Parathyroid adenoma (tissue), 2 donors: ENCODE measurements at regions not wholly inside any gene's neighbourhood (a gene's known extent, or its start where the extent isn't known, plus 50 kb on each side); places are given as distances from the start of the nearest gene placed in this dataset.

Source experiments
- H2AFZ ChIP-seq: fragments of 300-600 bp; sonication (generic); one replicate; pipeline ENCODE4 v1.7.0; 2017; ENCODE audit warnings: antibody characterized with exemption, mild to moderate bottlenecking
- H3K27ac ChIP-seq: fragments of 300-600 bp; sonication (generic); one replicate; pipeline ENCODE4 v1.7.0; 2017
- H3K27me3 ChIP-seq: fragments of 300-600 bp; sonication (generic); one replicate; pipeline ENCODE4 v1.7.0; 2017; ENCODE audit warnings: low read length; ENCODE audit not compliant: control insufficient read depth, insufficient read depth
- H3K36me3 ChIP-seq: fragments of 300-600 bp; sonication (generic); one replicate; pipeline ENCODE4 v1.7.0; 2017; ENCODE audit warnings: low read length; ENCODE audit not compliant: control insufficient read depth, insufficient read depth
- H3K4me1 ChIP-seq: fragments of 300-600 bp; sonication (generic); one replicate; pipeline ENCODE4 v1.7.0; 2017; ENCODE audit warnings: control low read depth
- H3K4me2 ChIP-seq: fragments of 300-600 bp; sonication (generic); one replicate; pipeline ENCODE4 v1.7.0; 2017; ENCODE audit warnings: low read length
- H3K4me3 ChIP-seq: fragments of 300-600 bp; sonication (generic); one replicate; pipeline ENCODE4 v1.7.0; 2017; ENCODE audit warnings: low read depth, low read length
- H3K79me2 ChIP-seq: fragments of 300-600 bp; sonication (generic); one replicate; pipeline ENCODE4 v1.7.0; 2017; ENCODE audit warnings: control low read depth
- H3K9ac ChIP-seq: fragments of 300-600 bp; sonication (generic); one replicate; pipeline ENCODE4 v1.7.0; 2017; ENCODE audit warnings: mild to moderate bottlenecking
- H3K9me3 ChIP-seq: fragments of 300-600 bp; sonication (generic); one replicate; pipeline ENCODE4 v1.7.0; 2017; ENCODE audit warnings: low read length; ENCODE audit not compliant: control insufficient read depth
- TF ChIP-seq, protein P1 (sequence below): fragments of 300-600 bp; sonication (generic); IDR thresholded peaks from one replicate; pipeline ENCODE4 v1.7.0; 2017; ENCODE audit warnings: antibody characterized with exemption, mild to moderate bottlenecking
- donor health status: primary hyperparathyroidism.

DNA sequence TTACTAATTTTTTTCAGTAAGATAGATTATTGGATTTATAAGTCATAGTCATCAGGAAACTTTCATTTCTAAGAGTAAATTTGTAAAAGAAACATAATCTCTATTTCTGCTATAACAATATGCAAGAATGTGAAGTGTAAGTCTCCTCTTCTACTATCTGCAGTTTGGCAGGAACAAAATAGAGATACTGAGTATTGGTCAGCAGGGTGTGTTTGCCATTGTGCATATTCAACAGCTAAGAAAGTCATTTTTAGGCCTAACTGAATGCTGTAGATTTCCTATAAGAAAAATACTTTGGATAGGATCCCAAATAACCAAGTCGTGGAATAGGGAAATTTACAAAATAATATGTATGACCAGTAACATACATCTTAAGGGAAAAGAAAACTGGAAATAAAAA lies 253.3 kb upstream of the EPHA5 start:
- Histone ChIP-seq H3K79me2 (no peaks in the 10 kb centered on the region), H3K36me3 (no peaks in the 10 kb centered on the region), H3K4me1 (no peaks in the 10 kb centered on the region), H3K9me3 (no peaks in the 10 kb centered on the region), H3K9ac (no peak overlapping the region), H3K27me3 (no peaks in the 10 kb centered on the region), H2AFZ (no peak overlapping the region), H3K4me3 (no peak overlapping the region), H3K4me2 (no peak overlapping the region), H3K27ac (no peak overlapping the region)
- TF ChIP-seq, protein P1, sequence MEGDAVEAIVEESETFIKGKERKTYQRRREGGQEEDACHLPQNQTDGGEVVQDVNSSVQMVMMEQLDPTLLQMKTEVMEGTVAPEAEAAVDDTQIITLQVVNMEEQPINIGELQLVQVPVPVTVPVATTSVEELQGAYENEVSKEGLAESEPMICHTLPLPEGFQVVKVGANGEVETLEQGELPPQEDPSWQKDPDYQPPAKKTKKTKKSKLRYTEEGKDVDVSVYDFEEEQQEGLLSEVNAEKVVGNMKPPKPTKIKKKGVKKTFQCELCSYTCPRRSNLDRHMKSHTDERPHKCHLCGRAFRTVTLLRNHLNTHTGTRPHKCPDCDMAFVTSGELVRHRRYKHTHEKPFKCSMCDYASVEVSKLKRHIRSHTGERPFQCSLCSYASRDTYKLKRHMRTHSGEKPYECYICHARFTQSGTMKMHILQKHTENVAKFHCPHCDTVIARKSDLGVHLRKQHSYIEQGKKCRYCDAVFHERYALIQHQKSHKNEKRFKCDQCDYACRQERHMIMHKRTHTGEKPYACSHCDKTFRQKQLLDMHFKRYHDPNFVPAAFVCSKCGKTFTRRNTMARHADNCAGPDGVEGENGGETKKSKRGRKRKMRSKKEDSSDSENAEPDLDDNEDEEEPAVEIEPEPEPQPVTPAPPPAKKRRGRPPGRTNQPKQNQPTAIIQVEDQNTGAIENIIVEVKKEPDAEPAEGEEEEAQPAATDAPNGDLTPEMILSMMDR, result no peak

DNA sequence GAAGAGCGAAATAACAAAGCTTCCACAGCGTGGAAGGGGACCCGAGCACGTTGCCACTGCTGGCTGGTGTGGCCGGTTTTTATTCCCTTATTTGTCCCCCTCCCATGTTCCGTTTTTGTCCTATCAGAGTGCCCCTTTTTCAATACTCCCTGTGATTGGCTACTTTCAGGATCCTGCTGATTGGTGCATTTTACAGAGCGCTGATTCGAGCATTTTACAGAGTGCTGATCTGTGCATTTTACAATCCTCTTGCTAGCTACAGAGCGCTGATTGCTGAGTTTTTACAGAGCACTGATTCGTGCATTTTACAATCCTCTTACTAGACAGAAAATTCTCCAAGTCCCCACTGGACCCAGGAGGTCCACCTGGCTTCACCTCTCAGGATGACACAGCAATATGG lies 250.9 kb upstream of the EPHA5 start:
- no peaks in the 10 kb centered on the region for H3K9me3 ChIP-seq
- no peaks in the 10 kb centered on the region for H3K27me3 ChIP-seq
- H3K79me2 ChIP-seq, result no peaks in the 10 kb centered on the region
- H3K9ac ChIP-seq, result no peak overlapping the region
- H3K4me2 ChIP-seq, result no peak overlapping the region
- no peak overlapping the region for H3K27ac ChIP-seq
- H3K4me1 ChIP-seq, result no peaks in the 10 kb centered on the region
- TF ChIP-seq, protein P1, result no peak
- H2AFZ ChIP-seq, result no peak overlapping the region
- no peak overlapping the region for H3K4me3 ChIP-seq
- H3K36me3 ChIP-seq, result no peaks in the 10 kb centered on the region

DNA sequence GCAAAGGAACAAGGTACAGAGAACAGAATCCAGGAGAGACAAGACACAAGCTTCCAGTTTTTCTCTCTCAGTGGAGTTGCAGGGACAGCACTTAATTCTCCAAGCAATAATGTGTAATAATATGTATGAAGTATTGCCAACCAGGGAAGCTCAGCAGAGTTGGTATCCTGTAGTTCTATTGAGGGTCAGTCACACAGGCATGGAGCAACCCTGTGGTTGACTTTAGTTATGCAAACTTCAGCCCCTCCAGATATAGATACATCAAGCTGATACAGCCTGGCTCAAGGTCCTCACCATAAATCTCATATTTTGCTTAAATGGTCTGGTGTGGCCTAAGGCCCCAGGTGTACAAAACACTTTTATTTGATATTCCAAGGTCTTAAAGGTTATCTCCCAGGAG lies 248.6 kb upstream of the EPHA5 start:
- no peaks in the 10 kb centered on the region for H3K27me3 ChIP-seq
- TF ChIP-seq, protein P1, result no peak
- no peak overlapping the region for H3K9ac ChIP-seq
- no peaks in the 10 kb centered on the region for H3K4me1 ChIP-seq
- H3K36me3 ChIP-seq, result no peaks in the 10 kb centered on the region
- no peak overlapping the region for H3K4me2 ChIP-seq
- no peaks in the 10 kb centered on the region for H3K9me3 ChIP-seq
- no peak overlapping the region for H2AFZ ChIP-seq
- H3K4me3 ChIP-seq, result no peak overlapping the region
- H3K27ac ChIP-seq, result no peak overlapping the region
- no peaks in the 10 kb centered on the region for H3K79me2 ChIP-seq

DNA sequence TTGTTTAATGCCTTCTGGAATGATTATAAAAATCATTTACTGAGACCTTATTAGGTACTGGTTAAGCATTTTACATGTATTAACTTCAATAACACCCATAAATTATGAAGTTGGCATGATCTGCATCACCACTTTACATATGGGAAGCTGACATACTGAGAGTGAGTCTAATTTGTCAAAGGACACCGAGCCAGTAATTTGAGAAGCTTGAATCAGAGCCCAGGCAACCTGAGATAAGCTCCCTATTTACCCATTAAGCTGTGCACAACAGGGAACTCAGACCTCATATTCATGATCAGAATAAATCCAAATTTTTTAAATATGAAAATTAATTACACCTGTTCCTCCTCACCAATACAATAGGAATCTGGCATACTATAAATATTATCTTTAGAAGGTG lies 247.9 kb upstream of the EPHA5 start:
- Histone ChIP-seq H3K4me3 (no peak overlapping the region), H3K27ac (no peak overlapping the region), H3K36me3 (no peaks in the 10 kb centered on the region), H3K9ac (no peak overlapping the region), H3K4me2 (no peak overlapping the region), H3K27me3 (no peaks in the 10 kb centered on the region), H3K4me1 (no peaks in the 10 kb centered on the region), H3K9me3 (no peaks in the 10 kb centered on the region), H2AFZ (no peak overlapping the region), H3K79me2 (no peaks in the 10 kb centered on the region)
- TF ChIP-seq, protein P1, result no peak

DNA sequence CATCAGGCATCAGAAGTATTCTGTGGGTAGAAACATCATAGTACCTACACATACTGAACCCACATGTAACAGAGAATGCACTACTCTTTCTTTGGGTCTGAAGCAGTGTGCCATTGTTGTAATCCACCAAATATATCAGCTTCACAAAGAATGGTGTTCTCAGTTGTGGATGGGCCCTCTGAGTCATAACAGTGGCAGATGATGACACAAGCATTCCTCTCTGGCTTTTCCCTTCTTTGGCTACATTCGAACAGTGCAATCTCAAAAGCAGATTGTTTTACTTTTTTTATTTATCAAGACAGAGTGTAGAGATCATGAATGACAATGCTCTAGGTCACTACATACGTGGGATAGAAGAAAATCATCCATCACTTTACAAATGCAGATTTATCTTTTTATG lies 247.2 kb upstream of the EPHA5 start:
- no peak overlapping the region for H3K4me2 ChIP-seq
- TF ChIP-seq, protein P1, result no peak
- no peak overlapping the region for H3K9ac ChIP-seq
- H3K27ac ChIP-seq, result no peak overlapping the region
- no peaks in the 10 kb centered on the region for H3K79me2 ChIP-seq
- H3K9me3 ChIP-seq, result no peaks in the 10 kb centered on the region
- no peaks in the 10 kb centered on the region for H3K27me3 ChIP-seq
- H3K4me3 ChIP-seq, result no peak overlapping the region
- H3K36me3 ChIP-seq, result no peaks in the 10 kb centered on the region
- H2AFZ ChIP-seq, result no peak overlapping the region
- no peaks in the 10 kb centered on the region for H3K4me1 ChIP-seq
